ENCODE measurements at regions not wholly inside any gene's neighbourhood (a gene's known extent, or its start where the extent isn't known, plus 50 kb on each side); places are given as distances from the start of the nearest gene placed in this dataset.

DNA sequence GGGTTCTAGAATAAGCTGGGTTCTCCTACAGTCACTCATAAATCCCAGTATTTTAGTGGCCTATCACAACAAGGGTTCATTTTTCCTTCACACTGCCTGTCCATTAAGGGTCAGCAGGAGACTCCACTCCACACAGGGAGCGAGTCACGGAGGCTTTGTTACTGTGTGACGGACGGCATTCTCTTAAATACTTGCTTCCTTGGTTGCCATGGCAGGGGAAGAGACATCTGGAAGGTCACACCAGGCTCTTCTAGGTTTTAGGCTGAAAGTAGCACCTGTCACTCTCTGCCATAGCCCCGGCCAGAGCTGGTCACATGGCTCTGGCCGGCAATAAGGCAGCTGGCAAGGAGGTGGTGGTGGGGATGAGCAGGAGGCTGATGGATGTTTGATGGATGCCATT, 89.4 kb upstream of the ANKRD34C start:
- peak overlapping the region; percentile 38 for H3K27ac ChIP-seq (ENCODE audit: low read length)

DNA sequence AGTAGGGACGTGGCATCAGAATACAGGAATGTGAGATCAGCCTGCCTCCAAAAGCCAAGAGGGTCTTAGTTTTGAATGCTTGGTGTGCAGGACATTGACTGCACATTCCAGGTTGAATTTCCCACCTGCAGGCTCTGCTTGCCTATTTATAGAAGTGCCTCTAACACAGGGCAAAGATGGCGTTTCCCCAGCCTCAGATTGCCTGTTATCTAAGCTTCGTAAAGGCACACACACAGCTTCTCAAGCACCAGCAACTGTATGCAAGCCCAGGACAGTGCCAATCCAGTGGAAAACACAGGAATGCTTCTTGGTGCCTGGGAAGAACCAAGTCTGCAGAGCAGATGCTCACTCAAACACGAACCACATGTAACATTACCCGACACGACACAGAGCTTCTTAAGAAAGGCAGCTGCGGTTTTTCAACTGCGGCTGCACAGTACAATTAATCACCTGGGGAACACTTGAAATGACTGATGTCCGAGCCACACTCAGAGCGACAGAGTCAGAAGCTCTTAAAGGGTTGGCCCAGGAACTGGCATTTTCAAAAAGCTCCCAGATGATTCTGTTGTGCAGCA, 90.0 kb upstream of the ANKRD34C start:
- Histone ChIP-seq H3K9me3 (ENCODE audit: low read length) (no peaks in the 10 kb centered on the region), H4K20me1 (ENCODE audit: insufficient read depth) (no peaks in the 10 kb centered on the region), H3K79me2 (replicated peaks; ENCODE audit: insufficient read depth, low read length) (no peaks in the 10 kb centered on the region), H3K9ac (ENCODE audit: low read length) (no peak overlapping the region), H3F3A (ENCODE audit: insufficient read depth, low read length, poor library complexity, severe bottlenecking) (no peaks in the 10 kb centered on the region), H2AFZ (ENCODE audit: low read depth, low read length) (peak overlapping the region; percentile 17), H3K27me3 (ENCODE audit: insufficient read depth, low read depth, low read length) (no peaks in the 10 kb centered on the region), H3K36me3 (ENCODE audit: insufficient read depth, low read length) (no peaks in the 10 kb centered on the region), H3K4me3 (ENCODE audit: low read length) (no peak overlapping the region), H3K9me2 (ENCODE audit: insufficient read depth, low read length) (no peaks in the 10 kb centered on the region), H3K4me2 (ENCODE audit: low read length) (no peak overlapping the region), H3K27ac (ENCODE audit: low read length) (peak overlapping the region; percentile 38)
- peak; percentile 14 for TF ChIP-seq REST (IDR thresholded peaks at IDR 0.05; ENCODE audit: borderline replicate concordance)
- TF ChIP-seq POLR2AphosphoS5 (IDR thresholded peaks at IDR 0.05) = no peak
- peak; percentile 10 for TF ChIP-seq MXI1 (conservative IDR thresholded peaks at IDR 0.05; ENCODE audit: poor library complexity, severe bottlenecking)

More for the DNA sequence above, 89.4 kb upstream of the ANKRD34C start:
- Histone ChIP-seq H3K9me2 (ENCODE audit: insufficient read depth, low read length) (no peaks in the 10 kb centered on the region), H3K4me3 (ENCODE audit: low read length) (no peak overlapping the region), H3K9ac (ENCODE audit: low read length) (no peak overlapping the region), H3K36me3 (ENCODE audit: insufficient read depth, low read length) (no peaks in the 10 kb centered on the region), H2AFZ (ENCODE audit: low read depth, low read length) (no peak overlapping the region), H3K9me3 (ENCODE audit: low read length) (no peaks in the 10 kb centered on the region), H3K4me2 (ENCODE audit: low read length) (no peak overlapping the region), H3K27me3 (ENCODE audit: insufficient read depth, low read depth, low read length) (no peaks in the 10 kb centered on the region), H3K79me2 (replicated peaks; ENCODE audit: insufficient read depth, low read length) (no peaks in the 10 kb centered on the region), H3F3A (ENCODE audit: insufficient read depth, low read length, poor library complexity, severe bottlenecking) (no peaks in the 10 kb centered on the region), H4K20me1 (ENCODE audit: insufficient read depth) (no peaks in the 10 kb centered on the region)
- TF ChIP-seq EZH2 (IDR thresholded peaks at IDR 0.05; ENCODE audit: borderline replicate concordance, insufficient read depth, low read length, poor library complexity, severe bottlenecking) (no peak), REST (IDR thresholded peaks at IDR 0.05; ENCODE audit: borderline replicate concordance) (peak; percentile 21), MXI1 (conservative IDR thresholded peaks at IDR 0.05; ENCODE audit: poor library complexity, severe bottlenecking) (peak; percentile 14), SMC3 (conservative IDR thresholded peaks at IDR 0.05; ENCODE audit: poor library complexity) (no peak)
- TF ChIP-seq, protein P1, sequence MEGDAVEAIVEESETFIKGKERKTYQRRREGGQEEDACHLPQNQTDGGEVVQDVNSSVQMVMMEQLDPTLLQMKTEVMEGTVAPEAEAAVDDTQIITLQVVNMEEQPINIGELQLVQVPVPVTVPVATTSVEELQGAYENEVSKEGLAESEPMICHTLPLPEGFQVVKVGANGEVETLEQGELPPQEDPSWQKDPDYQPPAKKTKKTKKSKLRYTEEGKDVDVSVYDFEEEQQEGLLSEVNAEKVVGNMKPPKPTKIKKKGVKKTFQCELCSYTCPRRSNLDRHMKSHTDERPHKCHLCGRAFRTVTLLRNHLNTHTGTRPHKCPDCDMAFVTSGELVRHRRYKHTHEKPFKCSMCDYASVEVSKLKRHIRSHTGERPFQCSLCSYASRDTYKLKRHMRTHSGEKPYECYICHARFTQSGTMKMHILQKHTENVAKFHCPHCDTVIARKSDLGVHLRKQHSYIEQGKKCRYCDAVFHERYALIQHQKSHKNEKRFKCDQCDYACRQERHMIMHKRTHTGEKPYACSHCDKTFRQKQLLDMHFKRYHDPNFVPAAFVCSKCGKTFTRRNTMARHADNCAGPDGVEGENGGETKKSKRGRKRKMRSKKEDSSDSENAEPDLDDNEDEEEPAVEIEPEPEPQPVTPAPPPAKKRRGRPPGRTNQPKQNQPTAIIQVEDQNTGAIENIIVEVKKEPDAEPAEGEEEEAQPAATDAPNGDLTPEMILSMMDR (IDR thresholded peaks at IDR 0.05; ENCODE audit: poor library complexity, severe bottlenecking) = no peak

Measured in neural cell (in vitro differentiated cells).